ENCODE measurements at regions not wholly inside any gene's neighbourhood (a gene's known extent, or its start where the extent isn't known, plus 50 kb on each side); places are given as distances from the start of the nearest gene placed in this dataset.

- TF ChIP-seq, protein P1, sequence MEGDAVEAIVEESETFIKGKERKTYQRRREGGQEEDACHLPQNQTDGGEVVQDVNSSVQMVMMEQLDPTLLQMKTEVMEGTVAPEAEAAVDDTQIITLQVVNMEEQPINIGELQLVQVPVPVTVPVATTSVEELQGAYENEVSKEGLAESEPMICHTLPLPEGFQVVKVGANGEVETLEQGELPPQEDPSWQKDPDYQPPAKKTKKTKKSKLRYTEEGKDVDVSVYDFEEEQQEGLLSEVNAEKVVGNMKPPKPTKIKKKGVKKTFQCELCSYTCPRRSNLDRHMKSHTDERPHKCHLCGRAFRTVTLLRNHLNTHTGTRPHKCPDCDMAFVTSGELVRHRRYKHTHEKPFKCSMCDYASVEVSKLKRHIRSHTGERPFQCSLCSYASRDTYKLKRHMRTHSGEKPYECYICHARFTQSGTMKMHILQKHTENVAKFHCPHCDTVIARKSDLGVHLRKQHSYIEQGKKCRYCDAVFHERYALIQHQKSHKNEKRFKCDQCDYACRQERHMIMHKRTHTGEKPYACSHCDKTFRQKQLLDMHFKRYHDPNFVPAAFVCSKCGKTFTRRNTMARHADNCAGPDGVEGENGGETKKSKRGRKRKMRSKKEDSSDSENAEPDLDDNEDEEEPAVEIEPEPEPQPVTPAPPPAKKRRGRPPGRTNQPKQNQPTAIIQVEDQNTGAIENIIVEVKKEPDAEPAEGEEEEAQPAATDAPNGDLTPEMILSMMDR (conservative IDR thresholded peaks at IDR 0.05 in 1 of 2, IDR thresholded peaks at IDR 0.05 in 1 of 2; ENCODE audit: extremely low read depth in 1 of 2, insufficient read depth in 1 of 2, low read depth in 1 of 2, low read length in 2 of 2) = no peak
- no peak for TF ChIP-seq EZH2 (IDR thresholded peaks at IDR 0.05; ENCODE audit: borderline replicate concordance, low read length)
Observed at GRCh38 chr19:30999726-31000125, 349.5 kb downstream of the TSHZ3 start.

Data from mammary epithelial cell (primary cell).